GM18867 (cell line): ENCODE measurements at regions not wholly inside any gene's neighbourhood (a gene's known extent, or its start where the extent isn't known, plus 50 kb on each side); places are given as distances from the start of the nearest gene placed in this dataset.

Experiments
- ATAC-seq: cut with Tn5 transposase; IDR thresholded peaks from one replicate; pipeline ENCODE4 v1.9.1; 2021; ENCODE audit warnings: mild to moderate bottlenecking, moderate library complexity; ENCODE audit not compliant: unreplicated experiment

- no peak for ATAC-seq
Observed at GRCh38 chr11:95586155-95586554, 203.4 kb downstream of the FAM76B start.

- no peak for ATAC-seq
Observed at GRCh38 chr11:95585752-95586077, 203.9 kb downstream of the FAM76B start.

- no peak for ATAC-seq
Observed at GRCh38 chr11:95585069-95585751, 204.4 kb downstream of the FAM76B start.

DNA sequence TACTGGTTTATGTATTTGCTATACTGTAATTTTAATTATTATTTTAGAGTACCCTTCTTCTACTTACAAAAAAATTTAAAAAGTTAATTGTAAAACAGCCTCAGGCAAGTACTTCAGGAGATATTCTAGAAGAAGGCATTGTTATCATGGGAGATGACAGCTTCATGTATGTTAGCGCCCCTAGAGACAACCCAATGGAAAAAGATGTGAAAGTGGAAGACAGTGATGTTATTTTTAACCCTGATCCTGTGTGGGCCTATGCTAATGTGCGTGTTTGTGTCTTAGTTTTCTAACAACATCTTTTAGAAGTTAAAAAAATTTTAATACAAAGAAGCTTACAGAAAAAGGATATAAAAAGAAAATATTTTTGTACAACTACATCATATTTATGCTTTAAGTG, 205.0 kb downstream of the FAM76B start:
- peak; percentile 74 for ATAC-seq

GRCh38 chr11:95584180-95584579, 205.4 kb downstream of the FAM76B start:
- peak; percentile 12 for ATAC-seq

GRCh38 chr11:95577716-95578460, 211.7 kb downstream of the FAM76B start:
- no peak for ATAC-seq

DNA sequence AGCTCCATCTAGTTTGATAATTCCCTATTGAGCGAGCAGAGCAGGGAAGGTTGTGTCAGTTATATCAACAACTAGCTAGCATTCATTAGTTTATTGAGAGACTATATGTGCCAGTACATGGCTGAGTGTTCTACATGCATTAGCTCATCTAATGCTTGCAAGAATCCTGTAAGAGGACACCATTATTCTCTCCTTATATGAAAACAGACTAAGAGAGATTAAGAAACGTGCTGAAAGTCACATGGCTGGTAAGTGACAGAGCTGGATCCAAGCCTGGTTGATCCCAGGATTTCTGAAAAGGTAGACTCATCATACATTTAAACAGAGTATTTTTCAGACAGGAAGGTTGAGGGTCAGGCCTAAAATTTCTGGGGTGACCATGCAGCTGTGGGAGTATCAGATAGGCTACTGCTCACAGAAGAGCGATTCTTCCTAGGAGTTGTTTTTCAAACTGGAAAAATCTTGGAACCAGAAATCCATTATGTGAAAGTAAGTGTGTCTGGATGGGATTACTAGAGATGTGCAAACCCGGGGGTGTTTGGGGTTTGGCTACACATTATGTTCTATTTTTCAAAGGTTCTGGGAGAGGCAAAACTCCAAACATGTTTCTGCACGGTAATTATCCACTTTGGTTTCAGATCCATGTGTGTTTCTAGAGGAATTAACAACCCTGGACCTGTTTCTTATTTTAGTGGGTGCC, 213.3 kb downstream of the FAM76B start:
- ATAC-seq = no peak

- no peak for ATAC-seq
Observed at GRCh38 chr11:95575517-95575916, 214.1 kb downstream of the FAM76B start.

- ATAC-seq = no peak
Observed at GRCh38 chr11:95571718-95572260, 217.8 kb downstream of the FAM76B start.

DNA sequence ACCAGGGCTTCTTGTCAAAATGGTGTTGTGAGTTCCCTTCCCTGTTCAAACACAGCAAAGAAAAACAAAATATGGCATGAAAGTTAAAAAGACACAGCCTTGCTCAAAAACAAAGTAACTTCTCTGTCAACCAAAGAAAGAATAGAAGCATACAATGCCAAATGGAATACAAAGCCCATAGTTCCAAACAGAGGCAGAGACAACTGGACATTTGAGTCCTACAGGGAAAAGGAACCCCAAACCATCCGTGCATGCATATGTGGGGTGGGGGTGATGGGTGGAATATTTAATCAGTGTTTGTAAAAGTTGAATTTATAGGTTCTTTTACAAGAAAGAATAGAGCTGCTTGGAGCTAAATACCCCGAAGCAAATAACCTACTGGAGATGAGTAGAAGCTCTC, 218.7 kb downstream of the FAM76B start:
- no peak for ATAC-seq

DNA sequence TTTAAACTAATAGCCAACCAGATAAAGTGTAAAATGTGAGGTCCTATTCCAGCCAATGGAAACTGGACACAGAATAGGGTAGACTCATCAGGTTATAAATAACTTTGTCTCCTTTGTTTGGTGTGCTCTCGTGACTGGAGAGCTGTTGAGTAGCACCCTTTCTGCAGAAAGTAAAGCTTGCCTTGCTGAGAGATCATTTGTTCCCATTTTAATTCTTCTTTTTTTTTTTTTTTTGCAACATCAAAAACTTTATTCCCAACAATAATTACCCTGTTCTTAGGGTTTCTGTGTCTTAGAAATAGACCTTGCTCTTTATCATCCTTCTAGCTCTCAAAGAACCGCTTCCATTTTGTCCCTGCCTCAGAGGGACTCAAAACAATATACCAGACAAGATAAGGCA, 220.4 kb downstream of the FAM76B start:
- ATAC-seq = no peak

GRCh38 chr11:95568281-95568680, 221.3 kb downstream of the FAM76B start:
- ATAC-seq = no peak

GRCh38 chr11:95567685-95568084, 221.9 kb downstream of the FAM76B start:
- ATAC-seq = no peak

DNA sequence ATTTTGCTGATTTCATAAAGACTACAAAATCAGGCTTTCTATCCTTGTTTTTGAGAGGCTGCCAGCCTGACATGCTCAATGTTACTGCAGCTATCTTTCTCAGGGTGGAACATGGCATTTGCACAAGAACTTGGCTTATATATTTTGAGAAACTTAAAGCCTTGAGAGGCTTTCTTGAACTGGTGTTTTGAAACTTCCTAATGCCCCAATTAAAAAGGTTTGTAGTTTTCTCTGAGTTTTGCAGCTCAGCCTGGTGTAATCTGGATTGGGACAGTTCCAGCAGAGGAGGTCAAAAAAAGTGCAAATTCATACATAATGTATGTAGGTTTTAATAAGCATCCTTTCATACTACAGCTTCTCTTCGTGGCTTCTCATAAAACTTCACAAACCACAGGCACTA, 223.4 kb downstream of the FAM76B start:
- ATAC-seq = no peak

GRCh38 chr11:95565724-95566141, 223.8 kb downstream of the FAM76B start:
- no peak for ATAC-seq

DNA sequence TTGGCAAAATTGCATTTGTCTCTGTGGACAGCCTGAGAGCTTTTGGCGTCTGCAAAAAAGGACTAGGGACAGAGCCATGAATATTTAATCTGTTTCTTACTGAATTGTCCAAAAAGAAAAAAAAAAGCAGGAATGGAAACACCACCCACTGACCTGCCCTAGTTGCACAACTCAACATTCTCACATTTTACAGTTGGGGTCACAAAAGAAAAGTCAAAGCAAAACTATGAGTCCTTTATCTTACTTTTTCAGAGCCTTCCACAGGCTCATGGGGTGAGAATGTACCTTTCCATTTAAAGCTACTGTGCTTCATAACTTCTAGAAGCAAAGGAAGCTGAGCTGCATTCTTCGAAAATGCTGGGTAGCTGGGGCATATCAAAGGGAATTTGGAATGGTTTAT, 225.7 kb downstream of the FAM76B start:
- ATAC-seq = no peak

DNA sequence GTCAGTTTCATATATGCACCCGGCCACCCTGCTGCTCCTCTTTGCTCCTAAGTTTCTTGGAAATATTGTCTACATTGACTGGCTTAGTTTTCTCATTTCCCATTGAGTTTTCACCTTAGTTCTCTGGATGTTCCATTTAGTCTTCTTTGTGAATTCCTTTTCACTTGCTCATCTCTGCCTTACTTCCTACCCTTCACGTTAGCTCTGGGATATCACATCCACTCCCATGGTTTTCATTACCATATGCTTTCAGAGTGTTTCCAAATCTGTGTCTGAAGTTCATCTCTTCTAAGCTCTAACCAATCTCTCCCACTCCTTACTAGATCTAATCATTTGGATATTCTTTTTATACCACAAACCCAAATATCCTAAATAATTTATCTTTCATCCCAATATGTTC, 226.4 kb downstream of the FAM76B start:
- ATAC-seq = no peak

- no peak for ATAC-seq
Observed at GRCh38 chr11:95562196-95562921, 227.2 kb downstream of the FAM76B start.

DNA sequence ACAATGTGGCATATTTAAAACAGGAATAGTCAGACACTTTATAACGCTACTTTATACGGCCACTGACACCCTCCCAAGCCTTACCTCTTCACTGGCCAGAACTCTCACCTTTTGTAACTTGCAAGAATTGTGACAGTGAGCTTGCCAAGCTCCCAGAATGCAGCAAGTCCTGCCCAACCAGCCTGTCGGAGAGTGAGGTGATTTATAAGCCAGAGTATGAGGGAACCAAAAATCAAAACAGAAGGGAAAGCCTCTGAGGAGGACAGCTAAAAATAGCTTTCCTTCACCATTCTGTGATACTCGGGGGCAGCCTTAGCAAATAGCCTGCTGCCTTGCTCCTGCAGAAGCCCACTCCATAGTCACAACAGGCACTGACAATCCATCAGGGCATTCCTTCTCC, 229.7 kb downstream of the FAM76B start:
- ATAC-seq = no peak

- ATAC-seq = no peak
Observed at GRCh38 chr11:95557376-95557775, 232.2 kb downstream of the FAM76B start.
